ENCODE measurements at regions not wholly inside any gene's neighbourhood (a gene's known extent, or its start where the extent isn't known, plus 50 kb on each side); places are given as distances from the start of the nearest gene placed in this dataset.

DNA sequence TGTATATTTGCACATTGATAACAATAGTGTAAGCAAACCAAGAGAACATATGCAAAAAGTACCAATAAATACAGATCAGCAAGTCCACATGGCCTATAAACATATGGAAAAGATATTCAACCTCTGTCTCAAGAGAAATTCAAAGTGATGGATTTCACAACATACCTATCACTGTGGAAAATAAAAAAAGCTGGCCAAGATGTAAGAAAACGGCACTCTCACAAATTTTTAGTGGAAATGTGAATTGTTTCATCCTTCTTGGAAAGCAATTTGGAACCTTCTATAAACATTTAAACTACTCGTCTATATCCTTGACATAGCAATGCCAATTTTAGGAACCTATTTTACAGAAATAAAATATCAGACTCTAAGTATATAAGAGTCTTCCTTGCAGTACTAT is 559.8 kb downstream of the QKI start:
- TF ChIP-seq, protein P1, sequence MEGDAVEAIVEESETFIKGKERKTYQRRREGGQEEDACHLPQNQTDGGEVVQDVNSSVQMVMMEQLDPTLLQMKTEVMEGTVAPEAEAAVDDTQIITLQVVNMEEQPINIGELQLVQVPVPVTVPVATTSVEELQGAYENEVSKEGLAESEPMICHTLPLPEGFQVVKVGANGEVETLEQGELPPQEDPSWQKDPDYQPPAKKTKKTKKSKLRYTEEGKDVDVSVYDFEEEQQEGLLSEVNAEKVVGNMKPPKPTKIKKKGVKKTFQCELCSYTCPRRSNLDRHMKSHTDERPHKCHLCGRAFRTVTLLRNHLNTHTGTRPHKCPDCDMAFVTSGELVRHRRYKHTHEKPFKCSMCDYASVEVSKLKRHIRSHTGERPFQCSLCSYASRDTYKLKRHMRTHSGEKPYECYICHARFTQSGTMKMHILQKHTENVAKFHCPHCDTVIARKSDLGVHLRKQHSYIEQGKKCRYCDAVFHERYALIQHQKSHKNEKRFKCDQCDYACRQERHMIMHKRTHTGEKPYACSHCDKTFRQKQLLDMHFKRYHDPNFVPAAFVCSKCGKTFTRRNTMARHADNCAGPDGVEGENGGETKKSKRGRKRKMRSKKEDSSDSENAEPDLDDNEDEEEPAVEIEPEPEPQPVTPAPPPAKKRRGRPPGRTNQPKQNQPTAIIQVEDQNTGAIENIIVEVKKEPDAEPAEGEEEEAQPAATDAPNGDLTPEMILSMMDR (IDR thresholded peaks at IDR 0.05) = no peak
- H3K27ac ChIP-seq = no peak overlapping the region
- H3K4me3 ChIP-seq = no peak overlapping the region
- DNase-seq (ENCODE audit: low spot score) = no peak

DNA sequence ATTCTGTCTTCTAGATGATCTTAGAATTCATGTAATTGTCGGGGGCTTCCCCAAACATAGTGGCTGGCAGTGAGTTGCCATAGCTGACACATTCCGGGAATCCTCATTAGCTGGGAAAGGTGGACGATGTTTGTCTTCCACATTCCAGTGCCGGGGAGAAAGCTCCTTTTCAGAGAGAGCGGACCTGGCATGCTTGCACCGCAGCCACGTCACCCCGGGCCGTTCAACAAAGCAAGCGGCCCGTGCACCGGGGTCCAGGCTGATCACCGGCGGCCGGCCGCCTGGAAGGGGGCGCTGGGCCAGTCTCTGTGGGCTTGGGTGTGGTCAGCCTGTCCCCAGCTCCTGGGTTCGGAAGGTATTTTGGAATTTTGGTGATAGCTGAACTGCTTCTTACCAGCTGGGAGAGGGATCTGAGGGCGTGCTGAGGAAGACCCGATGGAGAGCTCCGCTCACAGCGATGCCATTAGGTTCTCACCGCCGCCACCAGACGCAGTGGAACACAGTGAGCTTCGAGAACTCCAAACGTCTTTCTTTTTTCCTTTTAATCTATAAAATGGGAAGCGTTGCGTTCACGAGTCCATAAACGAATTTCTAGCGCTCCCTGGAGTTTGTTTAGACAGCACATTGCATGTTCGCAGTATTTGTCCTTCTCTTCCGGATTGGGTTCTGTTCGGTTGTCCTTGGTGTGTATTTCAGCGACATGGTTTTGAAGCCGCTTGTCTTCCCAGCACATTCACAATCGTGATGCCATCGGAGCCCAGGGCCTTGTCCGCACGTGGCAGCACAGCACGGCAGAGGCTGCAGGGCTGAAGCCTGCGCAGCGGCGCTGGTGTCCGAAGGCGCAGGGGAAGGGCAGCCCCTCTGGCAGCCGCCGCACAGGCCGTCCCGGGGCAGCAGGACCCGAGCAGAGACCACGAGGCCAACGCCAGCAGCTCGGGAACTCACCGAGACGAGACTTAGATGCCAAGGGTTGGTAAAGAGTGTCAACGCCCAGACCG is 557.6 kb downstream of the QKI start:
- H3K4me3 ChIP-seq = no peak overlapping the region
- no peak for DNase-seq (ENCODE audit: low spot score)
- TF ChIP-seq, protein P1 (IDR thresholded peaks at IDR 0.05) = no peak
- H3K27ac ChIP-seq = no peak overlapping the region

DNA sequence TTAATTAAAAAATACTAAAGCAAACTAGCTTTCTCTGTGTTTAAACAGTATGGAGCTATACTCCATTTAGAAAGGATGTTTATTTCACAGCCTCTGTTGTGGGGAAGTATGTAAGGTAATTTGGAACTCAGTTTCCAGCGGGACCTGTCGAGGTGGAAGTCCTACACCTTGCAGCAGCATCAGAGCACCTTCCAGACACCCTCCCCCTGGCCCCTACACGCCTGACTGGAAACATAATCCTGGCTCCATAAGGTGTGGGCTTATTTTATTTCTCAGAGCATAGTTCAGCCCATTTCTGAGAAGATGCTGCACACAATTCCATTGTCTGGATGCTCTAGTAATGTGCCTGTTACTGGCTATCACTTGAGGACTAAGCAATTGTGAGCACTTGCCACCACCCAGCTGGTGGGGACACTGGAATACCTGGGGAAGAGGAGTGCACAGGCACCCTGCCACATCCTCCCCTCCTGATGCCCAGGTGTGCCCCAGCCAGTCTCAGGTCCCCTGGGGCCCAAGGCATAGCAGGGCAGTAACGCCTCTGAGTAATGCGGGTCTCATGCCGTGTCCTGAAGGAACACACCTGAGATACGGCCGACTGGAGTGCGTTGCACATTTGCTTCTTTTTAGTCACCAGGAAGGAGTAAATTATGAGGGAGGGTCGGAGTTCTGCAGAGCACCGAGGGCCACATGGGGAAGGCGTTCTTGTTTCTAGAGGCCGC is 556.5 kb downstream of the QKI start:
- Histone ChIP-seq H3K4me3 (no peak overlapping the region), H3K27ac (no peak overlapping the region)
- TF ChIP-seq, protein P1 (IDR thresholded peaks at IDR 0.05) = no peak
- no peak for DNase-seq (ENCODE audit: low spot score)

DNA sequence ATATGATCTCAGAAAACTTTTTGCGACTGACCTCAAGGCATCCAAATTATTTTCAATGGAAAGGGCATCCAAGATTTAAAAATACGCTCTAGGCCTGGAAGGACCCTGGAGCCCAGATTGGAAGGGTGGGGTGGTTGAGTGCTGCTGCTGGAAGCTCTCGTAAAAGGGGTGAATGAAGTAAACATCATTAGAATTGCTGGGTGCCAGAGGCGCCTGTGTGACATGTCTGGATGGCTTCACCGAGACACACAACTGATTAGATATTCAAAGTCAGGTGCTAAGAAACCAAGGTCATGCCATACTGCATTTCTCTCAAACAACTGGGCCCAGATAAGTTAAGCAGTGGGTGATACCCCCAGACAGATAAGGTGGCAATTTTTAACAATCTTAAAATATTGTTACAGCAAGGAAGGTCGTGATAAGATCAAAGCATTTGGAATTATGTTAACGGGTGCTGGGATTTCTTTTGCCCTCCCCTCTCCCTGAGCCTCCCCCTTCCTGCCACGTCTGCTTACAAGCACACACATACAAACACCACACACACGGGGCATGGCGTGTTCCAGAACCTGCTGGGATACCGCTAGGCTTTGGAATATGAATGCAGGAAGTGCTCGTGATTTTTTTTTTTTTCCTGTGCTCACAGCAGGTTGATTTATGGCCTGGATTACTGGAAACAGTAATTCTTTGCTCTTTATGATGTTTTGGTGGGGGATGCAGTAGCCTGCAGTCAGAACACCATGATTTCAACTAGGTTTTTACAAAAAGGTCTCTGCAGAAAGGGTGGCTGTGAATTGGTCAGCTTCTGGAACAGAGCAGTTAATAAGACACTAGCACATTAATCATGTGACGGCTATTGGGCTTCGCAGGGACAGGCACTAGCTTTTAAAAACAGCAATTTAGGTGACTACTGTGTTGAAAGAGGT is 551.2 kb downstream of the QKI start:
- TF ChIP-seq, protein P1 (IDR thresholded peaks at IDR 0.05) = no peak
- no peak for DNase-seq (ENCODE audit: low spot score)
- H3K4me3 ChIP-seq = no peak overlapping the region
- no peak overlapping the region for H3K27ac ChIP-seq

DNA sequence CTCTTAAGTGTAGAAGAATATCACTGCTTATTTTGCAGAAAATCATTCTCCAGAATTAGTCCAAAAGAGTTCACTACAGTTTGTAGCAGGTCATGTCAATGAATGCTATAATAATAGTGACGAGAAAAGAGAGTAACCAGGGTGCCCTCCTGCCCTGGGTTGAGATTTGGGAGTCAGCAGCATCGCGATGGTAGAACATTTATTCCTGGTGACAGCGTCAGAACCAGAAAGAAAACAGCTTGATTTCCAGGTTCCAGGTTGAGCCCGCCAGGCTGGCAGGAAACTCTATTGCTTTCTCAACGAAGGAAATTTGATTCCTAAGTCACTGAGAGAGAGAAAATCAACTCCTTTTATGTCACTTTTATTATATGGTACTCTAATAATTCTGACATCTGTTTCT is 550.3 kb downstream of the QKI start:
- TF ChIP-seq, protein P1 (IDR thresholded peaks at IDR 0.05) = no peak
- no peak overlapping the region for H3K27ac ChIP-seq
- no peak overlapping the region for H3K4me3 ChIP-seq
- no peak for DNase-seq (ENCODE audit: low spot score)

DNA sequence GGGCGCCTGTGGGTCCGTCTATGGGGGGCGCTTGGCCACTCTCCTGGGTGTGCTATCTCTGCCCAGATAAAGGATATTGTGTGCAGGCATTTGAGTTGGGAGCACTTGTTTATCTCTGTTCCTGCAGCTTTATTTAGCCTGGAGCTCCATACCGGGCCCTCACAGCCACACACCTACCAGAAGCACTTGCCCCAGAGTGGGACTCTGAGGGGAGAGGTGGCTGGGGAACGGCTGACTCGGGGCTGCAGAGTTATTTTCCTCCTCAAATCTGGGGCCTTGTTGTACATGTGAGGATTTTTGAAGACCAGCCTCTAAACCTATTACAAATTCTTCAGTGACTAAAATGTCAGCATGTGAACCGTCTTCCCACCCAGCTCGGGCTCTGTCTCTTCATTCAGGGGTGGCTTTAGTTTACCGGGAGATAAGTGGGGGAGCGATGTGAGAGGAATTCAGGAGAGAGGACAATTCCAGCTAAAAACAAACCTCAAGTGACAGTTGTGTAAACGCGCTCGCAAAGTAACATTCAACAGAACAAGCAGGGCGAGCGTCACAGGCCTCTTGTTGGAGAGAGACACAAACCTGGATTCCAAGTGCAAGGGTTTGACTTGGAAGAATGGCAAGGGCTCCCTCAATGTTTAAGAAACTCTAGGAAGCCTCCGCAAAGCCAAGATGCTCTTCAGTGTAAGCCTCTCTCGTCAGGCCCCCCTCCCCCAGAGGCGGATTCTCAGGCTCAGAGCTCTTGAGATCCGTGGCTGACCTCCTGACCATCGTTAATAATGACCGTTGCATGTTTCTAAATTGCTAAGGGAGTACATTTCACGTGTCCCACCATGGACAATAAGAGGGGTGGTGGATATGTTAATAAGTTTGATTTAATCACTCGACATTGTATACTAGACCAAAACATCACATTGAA is 548.9 kb downstream of the QKI start:
- DNase-seq (ENCODE audit: low spot score) = no peak
- Histone ChIP-seq H3K27ac (no peak overlapping the region), H3K4me3 (no peak overlapping the region)
- TF ChIP-seq, protein P1 (IDR thresholded peaks at IDR 0.05) = no peak
